GM23338 (cell line): ENCODE measurements at regions not wholly inside any gene's neighbourhood (a gene's known extent, or its start where the extent isn't known, plus 50 kb on each side); places are given as distances from the start of the nearest gene placed in this dataset.

ENCODE experiments used
- CTCF ChIP-seq, 2 experiments: fragments of 200-600 bp in 1 of 2; sonication (generic) in 1 of 2; conservative IDR thresholded peaks; 2 replicates each; pipeline versions ENCODE4 v1.5.1 to v1.6.1; 2016 to 2017; ENCODE audit warnings: antibody characterized with exemption in 2 of 2, low read depth in 2 of 2, mild to moderate bottlenecking in 2 of 2, moderate library complexity in 1 of 2
- ETS1 ChIP-seq: IDR thresholded peaks from 2 replicates; pipeline ENCODE4 v1.6.1; 2016; ENCODE audit warnings: antibody characterized with exemption

DNA sequence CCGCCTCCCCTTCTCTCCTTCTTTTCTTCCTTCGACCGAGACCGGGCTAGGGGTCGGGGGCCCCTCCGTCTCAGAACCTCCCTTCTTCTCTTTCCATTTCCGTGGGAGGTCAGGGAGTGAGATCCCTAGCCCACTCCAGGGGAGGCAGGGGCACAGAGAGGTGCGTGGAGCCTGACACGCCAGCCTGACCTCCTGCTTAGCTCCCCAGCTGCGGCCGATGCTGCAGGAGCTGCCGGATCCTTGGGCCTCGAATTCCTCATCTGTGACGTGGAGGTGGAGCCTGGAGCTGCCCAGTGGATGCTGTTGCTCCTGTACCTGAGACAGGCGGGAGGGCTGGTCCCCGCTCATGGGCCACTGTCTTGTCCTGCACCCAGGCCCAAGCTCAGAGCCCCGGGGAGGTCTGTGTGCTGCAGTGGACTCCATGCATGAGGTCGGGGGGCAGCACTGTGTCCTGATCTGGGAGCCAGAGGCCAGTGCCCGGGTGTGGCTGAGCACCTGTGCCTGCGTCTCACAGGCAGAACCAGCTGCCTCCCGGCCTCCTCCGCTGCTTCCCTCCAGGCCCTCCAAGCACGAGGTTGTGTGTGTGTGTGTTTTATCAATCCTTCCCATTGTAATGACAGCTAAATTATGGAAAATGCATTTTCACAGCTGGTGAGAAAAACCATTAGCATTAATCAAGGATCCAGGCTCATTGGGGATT is 55.3 kb upstream of the TTC34 start:
- TF ChIP-seq CTCF (conservative IDR thresholded peaks at IDR 0.05; ENCODE audit: low read depth in 2 of 2) (no peak), ETS1 (no peak)
